HEK293 (cell line): ENCODE measurements at regions not wholly inside any gene's neighbourhood (a gene's known extent, or its start where the extent isn't known, plus 50 kb on each side); places are given as distances from the start of the nearest gene placed in this dataset.

Experiments
- CTCF ChIA-PET: fragments of 350-600 bp; formaldehyde crosslinking; extraction: SDS; loops from one replicate; lab custom pipeline; 2021; ENCODE audit warnings: antibody characterized with exemption; lab: Yijun Ruan, JAX
- POLR2A ChIA-PET: fragments of 300-600 bp; formaldehyde crosslinking; extraction: SDS; loops from one replicate; lab custom pipeline; 2020; ENCODE audit warnings: antibody characterized with exemption, inconsistent platforms; lab: Yijun Ruan, JAX
- H3K27ac ChIP-seq: fragments of 200-500 bp; sonication (Bioruptor generic); 2 replicates; pipeline ENCODE4 v1.5.1; 2014; ENCODE audit warnings: low read depth, low read length, control low read depth, inconsistent platforms; ENCODE audit errors: extremely low read depth
- H3K36me3 ChIP-seq, 2 experiments: fragments of 200-500 bp in 1 of 2; sonication (Bioruptor generic) in 1 of 2; 1 replicate in 1 of 2; 2 replicates in 1 of 2; pipeline ENCODE4 v1.5.1; 2014 to 2017; ENCODE audit warnings: inconsistent platforms in 2 of 2, low read length in 2 of 2; ENCODE audit not compliant: control insufficient read depth in 2 of 2, insufficient read depth in 1 of 2
- H3K4me1 ChIP-seq: fragments of 200-500 bp; sonication (Bioruptor generic); 2 replicates; pipeline ENCODE4 v1.5.1; 2014; ENCODE audit warnings: mild to moderate bottlenecking, low read length, inconsistent platforms; ENCODE audit not compliant: control insufficient read depth, insufficient read depth
- H3K4me3 ChIP-seq: 2 replicates; pipeline ENCODE4 v1.5.1; 2011; ENCODE audit warnings: low read depth, mild to moderate bottlenecking, control low read depth, low read length, moderate library complexity
- H3K9me3 ChIP-seq: fragments of 200-500 bp; sonication (Bioruptor generic); 2 replicates; pipeline ENCODE4 v1.5.1; 2014; ENCODE audit warnings: low read depth, low read length, inconsistent platforms; ENCODE audit not compliant: control insufficient read depth, insufficient read depth
- CTCF ChIP-seq: fragments of 450-650 bp; formaldehyde crosslinking; IDR thresholded peaks from 2 replicates; pipeline ENCODE4 v1.5.1; 2016; ENCODE audit warnings: missing biosample characterization, missing genetic modification characterization
- KLF17 ChIP-seq: fragments of 450-650 bp; formaldehyde crosslinking; IDR thresholded peaks from 2 replicates; pipeline ENCODE4 v1.5.1; 2016; ENCODE audit warnings: missing biosample characterization, missing genetic modification characterization
- MYNN ChIP-seq: fragments of 450-650 bp; formaldehyde crosslinking; IDR thresholded peaks from 2 replicates; pipeline ENCODE4 v1.5.1; 2016; ENCODE audit warnings: missing biosample characterization, missing genetic modification characterization, borderline replicate concordance
- REPIN1 ChIP-seq: fragments of 450-650 bp; formaldehyde crosslinking; IDR thresholded peaks from 2 replicates; pipeline ENCODE4 v1.5.1; 2017; ENCODE audit warnings: missing biosample characterization, missing genetic modification characterization, low read depth
- SP3 ChIP-seq: fragments of 450-650 bp; formaldehyde crosslinking; IDR thresholded peaks from 2 replicates; pipeline ENCODE4 v1.5.1; 2016; ENCODE audit warnings: missing biosample characterization, missing genetic modification characterization
- ZBTB1 ChIP-seq: fragments of 450-650 bp; formaldehyde crosslinking; IDR thresholded peaks from 2 replicates; pipeline ENCODE4 v1.5.1; 2016; ENCODE audit warnings: missing biosample characterization, missing genetic modification characterization
- ZBTB17 ChIP-seq: fragments of 450-650 bp; formaldehyde crosslinking; IDR thresholded peaks from 2 replicates; pipeline ENCODE4 v1.5.1; 2016; ENCODE audit warnings: missing biosample characterization, missing genetic modification characterization
- ZFHX2 ChIP-seq: fragments of 450-650 bp; formaldehyde crosslinking; conservative IDR thresholded peaks from 2 replicates; pipeline ENCODE4 v1.5.1; 2016; ENCODE audit warnings: missing biosample characterization, missing genetic modification characterization
- ZNF155 ChIP-seq: fragments of 450-650 bp; formaldehyde crosslinking; IDR thresholded peaks from 2 replicates; pipeline ENCODE4 v1.5.1; 2016; ENCODE audit warnings: missing biosample characterization, missing genetic modification characterization
- ZNF184 ChIP-seq: fragments of 450-650 bp; IDR thresholded peaks from 2 replicates; pipeline ENCODE4 v1.5.1; 2018; ENCODE audit warnings: missing biosample characterization, mild to moderate bottlenecking, missing genetic modification characterization
- ZNF248 ChIP-seq: fragments of 450-650 bp; formaldehyde crosslinking; IDR thresholded peaks from 2 replicates; pipeline ENCODE4 v1.5.1; 2017; ENCODE audit warnings: missing biosample characterization, missing genetic modification characterization
- ZNF311 ChIP-seq: fragments of 450-650 bp; formaldehyde crosslinking; IDR thresholded peaks from 2 replicates; pipeline ENCODE4 v1.5.1; 2017; ENCODE audit warnings: missing biosample characterization, missing genetic modification characterization, borderline replicate concordance
- ZNF324 ChIP-seq: fragments of 450-650 bp; formaldehyde crosslinking; IDR thresholded peaks from 2 replicates; pipeline ENCODE4 v1.5.1; 2016; ENCODE audit warnings: missing biosample characterization, missing genetic modification characterization
- ZNF513 ChIP-seq: fragments of 450-650 bp; IDR thresholded peaks from 2 replicates; pipeline ENCODE4 v1.5.1; 2018; ENCODE audit warnings: missing biosample characterization, missing genetic modification characterization
- ZNF514 ChIP-seq: fragments of 450-650 bp; formaldehyde crosslinking; IDR thresholded peaks from 2 replicates; pipeline ENCODE4 v1.5.1; 2016; ENCODE audit warnings: missing biosample characterization, missing genetic modification characterization
- ZNF548 ChIP-seq: fragments of 450-650 bp; formaldehyde crosslinking; IDR thresholded peaks from 2 replicates; pipeline ENCODE4 v1.5.1; 2016; ENCODE audit warnings: missing biosample characterization, missing genetic modification characterization
- ZNF626 ChIP-seq: fragments of 450-650 bp; sonication (Bioruptor Pico); formaldehyde crosslinking; IDR thresholded peaks from 2 replicates; pipeline ENCODE4 v1.5.1; 2018; ENCODE audit warnings: missing biosample characterization, missing genetic modification characterization, inconsistent platforms
- ZNF654 ChIP-seq: fragments of 450-650 bp; formaldehyde crosslinking; IDR thresholded peaks from 2 replicates; pipeline ENCODE4 v1.5.1; 2016; ENCODE audit warnings: low read depth, missing biosample characterization, missing genetic modification characterization
- ZNF664 ChIP-seq: fragments of 450-650 bp; formaldehyde crosslinking; IDR thresholded peaks from 2 replicates; pipeline ENCODE4 v1.5.1; 2016; ENCODE audit warnings: missing biosample characterization, missing genetic modification characterization
- ZNF701 ChIP-seq: fragments of 450-650 bp; formaldehyde crosslinking; IDR thresholded peaks from 2 replicates; pipeline ENCODE4 v1.5.1; 2016; ENCODE audit warnings: missing biosample characterization, missing genetic modification characterization
- ZNF704 ChIP-seq: fragments of 450-650 bp; formaldehyde crosslinking; IDR thresholded peaks from 2 replicates; pipeline ENCODE4 v1.5.1; 2016; ENCODE audit warnings: missing biosample characterization, missing genetic modification characterization
- ZSCAN23 ChIP-seq: fragments of 450-650 bp; formaldehyde crosslinking; IDR thresholded peaks from 2 replicates; pipeline ENCODE4 v1.5.1; 2016; ENCODE audit warnings: missing biosample characterization, missing genetic modification characterization

GRCh38 chrX:17247144-17247543 lies 127.9 kb upstream of the NHS start:
- CTCF ChIA-PET, result no interaction called here
- no peak overlapping the region for H3K27ac ChIP-seq

GRCh38 chrX:17262123-17262522 lies 112.9 kb upstream of the NHS start:
- ChIA-PET CTCF (interaction anchor here (0.6 to 1.2 kb wide), 2 partner anchors 20 to 185 kb away, joined by 3 to 5 read pairs; no protein-coding TSS in a partner anchor), POLR2A (interaction anchor here (0.5 kb wide), 1 partner anchor 260 kb away, joined by 3 read pairs; no protein-coding TSS in a partner anchor)
- Histone ChIP-seq H3K27ac (no peak overlapping the region), H3K4me3 (no peak overlapping the region), H3K4me1 (no peaks in the 10 kb centered on the region), H3K9me3 (no peaks in the 10 kb centered on the region), H3K36me3 (no peaks in the 10 kb centered on the region)
- TF ChIP-seq ZNF514 (tag by site-specific recombination) (no peak), ZNF324 (tag by site-specific recombination) (no peak), ZFHX2 (no peak), SP3 (tag by site-specific recombination) (no peak), ZNF664 (tag by site-specific recombination) (no peak)

More at GRCh38 chrX:17247144-17247543, 127.9 kb upstream of the NHS start:
- POLR2A ChIA-PET, result no interaction called here
- Histone ChIP-seq H3K36me3 (no peaks in the 10 kb centered on the region), H3K4me1 (no peaks in the 10 kb centered on the region), H3K9me3 (no peaks in the 10 kb centered on the region), H3K4me3 (no peak overlapping the region)
- TF ChIP-seq ZSCAN23 (no peak), MYNN (tag by site-specific recombination) (no peak), ZNF704 (tag by site-specific recombination) (no peak), ZNF626 (tag by site-specific recombination) (no peak), ZNF548 (tag by site-specific recombination) (no peak), REPIN1 (no peak), ZNF513 (tag by site-specific recombination) (no peak), ZNF311 (no peak), ZNF155 (no peak)

- H3K4me3 ChIP-seq, result no peak overlapping the region
- H3K4me1 ChIP-seq, result no peaks in the 10 kb centered on the region
- H3K27ac ChIP-seq, result no peak overlapping the region
- ChIA-PET CTCF (no interaction called here), POLR2A (no interaction called here)
- H3K36me3 ChIP-seq, result no peaks in the 10 kb centered on the region
- TF ChIP-seq ZNF701 (tag by site-specific recombination) (no peak), ZNF184 (tag by site-specific recombination) (no peak), ZNF654 (tag by site-specific recombination) (no peak), ZNF248 (tag by site-specific recombination) (no peak)
- no peaks in the 10 kb centered on the region for H3K9me3 ChIP-seq
Measured at GRCh38 chrX:17266136-17266535, 108.9 kb upstream of the NHS start.

- Histone ChIP-seq H3K4me3 (no peak overlapping the region), H3K9me3 (no peaks in the 10 kb centered on the region), H3K36me3 (no peaks in the 10 kb centered on the region), H3K4me1 (no peaks in the 10 kb centered on the region), H3K27ac (no peak overlapping the region)
- CTCF ChIA-PET, result interaction anchor here (0.6 kb wide), 2 partner anchors 158 to 670 kb away, joined by 3 to 4 read pairs; no protein-coding TSS in a partner anchor
- POLR2A ChIA-PET, result no interaction called here
- TF ChIP-seq ZBTB1 (tag by site-specific recombination), result no peak
- no peak for TF ChIP-seq KLF17 (tag by site-specific recombination)
- TF ChIP-seq CTCF (tag by site-specific recombination), result no peak
- no peak for TF ChIP-seq ZBTB17 (tag by site-specific recombination)
Measured at GRCh38 chrX:17278961-17279360, 96.0 kb upstream of the NHS start.
